Fibroblast of lung (primary cell): ENCODE measurements at regions not wholly inside any gene's neighbourhood (a gene's known extent, or its start where the extent isn't known, plus 50 kb on each side); places are given as distances from the start of the nearest gene placed in this dataset.

Experiments
- CTCF ChIP-seq, 2 donors: IDR thresholded peaks in 1 of 2; conservative IDR thresholded peaks in 1 of 2; 1 replicate in 1 of 2; 2 replicates in 1 of 2; pipeline ENCODE4 v1.5.1; 2011 to 2012; ENCODE audit warnings: low read length in 2 of 2, control low read depth in 1 of 2, inconsistent platforms in 1 of 2, low read depth in 1 of 2, mild to moderate bottlenecking in 1 of 2
- EZH2 ChIP-seq: IDR thresholded peaks from 2 replicates; pipeline ENCODE4 v1.5.1; 2012; ENCODE audit warnings: low read length, control low read depth, mild to moderate bottlenecking; ENCODE audit errors: missing control alignments

GRCh38 chr9:89739916-89740315, 135.1 kb downstream of the GADD45G start:
- TF ChIP-seq CTCF (conservative IDR thresholded peaks at IDR 0.05 in 1 of 2, IDR thresholded peaks at IDR 0.05 in 1 of 2; ENCODE audit: low read depth in 1 of 2, low read length in 2 of 2) (no peak), EZH2 (no peak)
